Brain pericyte (primary cell): ENCODE measurements at regions not wholly inside any gene's neighbourhood (a gene's known extent, or its start where the extent isn't known, plus 50 kb on each side); places are given as distances from the start of the nearest gene placed in this dataset.

Experiments
- DNase-seq: peaks from one replicate; pipeline ENCODE4 v3.0.0-alpha.2; 2012; ENCODE audit warnings: low read depth, low spot score

DNA sequence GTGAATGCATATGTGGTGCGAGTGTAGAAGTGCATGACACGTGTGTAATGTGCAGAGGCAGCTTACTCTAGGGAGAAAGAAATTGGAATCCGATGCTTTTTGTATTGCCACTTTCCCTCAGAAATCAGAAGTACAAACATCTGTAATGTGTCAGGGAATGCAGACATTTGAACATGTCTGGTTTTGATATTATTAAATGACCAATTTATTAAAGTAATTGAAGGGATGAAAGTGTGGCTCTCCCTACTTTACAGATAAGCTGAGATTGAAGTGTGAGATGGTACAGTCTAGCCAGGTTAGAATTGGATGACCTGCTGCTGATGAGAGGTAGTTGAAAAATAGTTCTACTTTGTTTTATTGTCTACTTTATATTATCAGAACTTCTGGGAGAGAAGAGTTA is 74.5 kb upstream of the NT5C1B start:
- no peak for DNase-seq

DNA sequence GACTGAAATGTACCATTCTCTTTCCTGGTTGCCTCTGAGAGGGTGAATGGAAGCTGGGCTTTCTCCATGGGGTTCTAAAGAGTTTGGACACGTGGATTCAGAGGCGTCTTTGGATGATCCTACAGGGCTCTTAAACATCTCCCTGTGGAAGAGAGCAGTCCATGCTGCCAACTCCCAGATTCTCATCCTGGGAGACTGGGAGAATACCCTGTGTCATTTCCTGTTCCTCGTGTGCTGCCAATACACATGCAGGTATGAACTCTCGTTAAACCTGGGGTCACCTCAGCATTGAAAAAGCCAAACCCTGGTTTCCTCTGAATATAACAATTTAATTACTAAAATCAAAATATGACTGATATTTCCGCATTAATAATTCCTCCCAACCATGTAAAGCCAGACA is 73.3 kb upstream of the NT5C1B start:
- DNase-seq: no peak

DNA sequence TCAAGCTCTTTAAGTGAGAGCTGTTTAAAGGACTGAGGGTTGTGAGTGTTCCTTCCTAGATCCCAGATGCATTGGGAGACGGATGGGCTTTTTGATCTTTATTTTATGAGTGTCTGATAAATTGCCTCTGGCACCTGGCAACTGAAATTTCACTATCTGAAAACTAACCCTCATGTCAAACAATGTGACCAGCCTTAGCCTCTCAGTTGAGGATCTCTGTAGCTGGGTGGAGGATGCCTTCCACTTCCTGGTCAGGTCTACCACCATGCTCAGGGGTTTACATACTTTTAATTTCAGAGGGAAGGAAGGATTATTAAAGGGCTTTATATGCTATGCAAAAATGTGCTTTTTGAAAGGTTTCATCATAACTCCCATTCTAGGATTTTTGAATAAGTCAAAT is 70.5 kb upstream of the NT5C1B start:
- DNase-seq: no peak

DNA sequence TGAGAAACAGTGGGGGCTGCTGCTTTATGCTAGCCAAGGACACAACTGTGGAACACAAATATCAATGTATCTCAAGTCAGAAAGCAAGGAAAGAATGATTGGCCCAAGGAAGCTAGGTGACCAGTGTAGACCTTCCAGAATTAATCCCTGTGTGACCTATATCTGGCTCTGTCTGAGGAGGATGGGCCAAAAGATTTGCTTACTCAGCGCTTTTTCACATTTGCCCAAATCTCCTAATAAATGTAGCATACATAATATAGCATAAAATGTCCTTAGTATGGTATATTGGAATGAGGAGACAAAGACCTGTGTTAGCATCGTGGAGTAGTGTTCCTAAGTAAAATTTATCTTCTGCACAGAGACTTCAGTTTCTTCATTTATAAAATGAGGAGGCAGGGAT is 66.7 kb upstream of the NT5C1B start:
- no peak for DNase-seq

DNA sequence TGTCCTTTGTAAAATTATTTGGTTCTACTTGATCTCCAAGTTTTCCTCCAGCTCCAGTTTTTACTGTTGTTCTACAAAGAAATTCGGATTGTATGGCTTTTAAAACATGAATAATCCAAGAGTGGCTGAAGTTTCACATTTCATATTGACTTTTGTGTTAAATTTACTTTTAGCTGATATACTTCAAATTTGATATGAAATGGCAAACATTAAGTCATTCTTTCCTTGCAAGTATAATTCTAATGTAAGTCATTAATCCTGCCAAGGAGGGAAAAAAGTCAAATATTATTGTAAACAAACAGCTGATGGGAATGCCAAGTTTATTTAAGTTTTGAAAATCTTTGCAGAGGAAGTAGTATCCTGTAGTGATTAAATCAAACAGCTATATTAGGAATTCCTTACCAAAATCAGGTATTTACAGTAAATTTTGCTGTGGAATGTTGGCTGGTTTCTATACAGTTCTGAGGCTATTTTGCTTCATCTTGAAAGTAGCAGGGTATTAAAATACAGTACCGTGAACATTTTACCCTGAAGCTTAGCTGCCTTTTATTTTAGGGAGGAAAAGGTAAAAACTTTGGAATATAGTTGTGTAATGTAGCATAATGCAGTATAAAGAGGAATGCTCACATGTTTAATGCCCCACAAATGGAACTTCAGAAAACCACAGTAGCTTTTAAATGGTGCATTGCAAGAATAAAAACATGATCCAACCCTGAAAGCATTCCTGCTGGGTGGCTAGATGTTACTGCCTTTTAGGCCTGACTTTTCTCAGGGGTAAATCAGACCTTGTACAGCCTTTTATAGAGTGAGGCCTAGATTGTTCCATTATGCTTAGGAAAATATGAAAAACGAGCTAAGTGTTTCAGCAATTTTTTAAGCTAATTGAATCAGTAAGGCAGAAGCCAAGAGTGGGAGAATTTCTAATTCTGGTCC is 62.7 kb upstream of the NT5C1B start:
- DNase-seq: no peak

DNA sequence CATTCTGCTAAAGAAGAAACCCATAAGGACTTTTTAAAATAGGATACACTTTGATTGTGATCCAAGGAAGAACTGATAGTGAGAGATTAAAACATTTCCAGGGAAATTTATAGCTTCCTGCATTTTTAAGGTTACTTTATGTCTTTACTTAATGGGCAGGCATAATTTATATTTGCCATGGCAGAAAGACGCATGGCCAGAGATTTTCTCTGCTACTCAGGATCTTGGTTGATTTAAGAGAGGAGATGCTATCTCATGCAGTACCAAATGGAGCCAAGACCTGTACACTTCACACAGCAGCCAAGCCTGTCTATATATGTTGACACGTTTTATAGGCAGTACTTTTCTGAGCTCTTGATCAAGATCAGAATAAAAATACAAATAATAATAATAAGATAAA is 60.9 kb upstream of the NT5C1B start:
- DNase-seq: no peak

DNA sequence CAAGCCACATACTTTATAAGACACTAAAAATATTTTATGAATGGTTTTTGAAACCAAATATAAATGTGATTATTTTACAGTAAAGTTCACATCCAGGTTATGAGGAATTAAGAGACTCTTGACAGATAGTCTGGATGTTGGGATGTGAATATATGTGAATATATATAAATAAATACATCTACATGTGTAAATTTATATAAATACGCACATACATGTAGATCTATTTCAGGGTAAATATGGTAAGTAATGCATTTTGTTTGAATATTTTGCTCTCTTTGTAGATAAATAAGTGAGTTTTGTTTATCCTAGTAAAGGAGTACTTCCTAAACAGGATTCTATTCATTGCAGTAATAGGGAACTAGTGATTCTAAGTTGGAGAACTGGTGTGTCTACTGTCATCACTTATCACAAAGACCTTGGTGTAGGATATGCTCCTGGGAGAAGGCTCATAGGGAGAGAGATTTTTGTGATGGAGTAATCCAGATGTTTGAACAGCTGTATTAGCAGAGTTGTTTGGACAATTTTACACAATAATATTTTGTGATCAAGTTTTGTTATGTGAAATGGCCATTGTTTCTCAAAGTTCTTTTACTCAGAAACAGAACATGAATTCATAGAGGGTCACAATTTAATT is 60.2 kb upstream of the NT5C1B start:
- no peak for DNase-seq

DNA sequence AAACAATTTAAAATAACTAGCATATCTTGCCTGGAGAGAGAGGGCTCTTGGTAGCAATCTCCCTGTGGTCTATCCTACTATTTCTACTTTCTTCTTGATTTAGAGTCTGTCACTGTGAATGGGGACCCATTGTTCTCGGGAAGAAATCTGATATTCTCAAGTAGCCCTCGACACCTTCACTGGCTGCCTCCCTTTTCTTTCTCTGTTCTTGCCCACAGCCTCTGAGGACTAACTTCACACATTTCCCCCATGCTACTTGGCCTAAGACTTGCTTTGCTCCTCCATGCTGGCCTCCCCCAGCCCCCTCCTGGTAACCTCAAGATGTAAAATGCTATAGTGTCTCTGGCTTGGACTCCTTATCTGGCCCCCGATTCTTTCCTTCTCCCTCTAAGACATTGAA is 58.8 kb upstream of the NT5C1B start:
- no peak for DNase-seq

DNA sequence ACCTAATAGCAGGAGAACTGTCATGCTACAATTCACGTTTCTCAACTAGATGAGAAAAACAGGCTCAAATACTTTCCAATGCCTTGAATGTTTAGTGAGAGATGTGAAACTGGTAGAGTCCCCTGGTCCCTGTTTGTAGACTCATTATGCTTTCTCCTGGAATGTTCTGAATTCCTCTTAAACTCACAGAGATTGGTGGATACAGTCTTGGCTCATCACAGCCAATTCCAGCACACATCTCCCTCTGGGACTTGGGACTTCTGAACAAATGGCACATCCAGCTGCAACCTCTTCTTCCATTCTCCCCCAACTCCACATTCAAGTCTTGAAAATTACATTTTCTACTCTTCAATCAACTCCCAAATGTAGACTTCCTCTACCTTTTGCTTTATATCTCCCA is 58.4 kb upstream of the NT5C1B start:
- DNase-seq: no peak

DNA sequence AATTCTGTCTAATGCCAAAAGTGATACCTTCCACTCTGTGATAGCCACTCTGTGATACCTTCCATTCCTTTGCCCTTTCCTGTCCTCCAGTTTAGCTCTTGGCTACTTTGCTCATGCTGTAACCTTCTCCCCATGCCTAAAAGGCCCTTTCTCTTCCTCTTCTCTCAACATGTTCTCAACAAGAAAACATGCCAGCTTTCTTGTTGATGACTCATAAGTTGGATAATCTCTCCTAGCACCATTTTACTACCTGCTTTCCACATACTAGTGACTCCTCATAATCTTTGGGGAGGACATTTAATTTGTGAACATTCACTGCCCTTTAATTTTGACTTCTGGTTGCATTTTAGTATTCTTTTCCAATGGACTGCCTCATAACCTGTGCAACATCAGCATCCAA is 55.9 kb upstream of the NT5C1B start:
- no peak for DNase-seq

DNA sequence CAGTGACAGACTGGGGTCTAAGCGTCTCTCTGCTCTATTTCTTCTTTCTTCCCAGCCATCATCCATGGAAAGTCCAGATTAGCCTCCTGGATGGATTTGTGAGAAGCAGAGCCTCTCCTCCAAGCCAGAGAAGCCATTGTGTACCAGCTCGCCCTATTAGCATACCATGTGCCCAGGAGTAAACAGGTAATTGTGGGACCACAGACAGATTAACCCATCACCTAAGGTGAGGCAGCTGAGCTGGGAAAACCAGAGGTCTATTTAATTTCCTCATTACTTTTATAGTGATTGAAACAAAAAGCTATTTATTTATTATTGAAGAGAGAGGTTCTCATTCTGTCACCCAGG is 54.7 kb upstream of the NT5C1B start:
- DNase-seq: no peak

DNA sequence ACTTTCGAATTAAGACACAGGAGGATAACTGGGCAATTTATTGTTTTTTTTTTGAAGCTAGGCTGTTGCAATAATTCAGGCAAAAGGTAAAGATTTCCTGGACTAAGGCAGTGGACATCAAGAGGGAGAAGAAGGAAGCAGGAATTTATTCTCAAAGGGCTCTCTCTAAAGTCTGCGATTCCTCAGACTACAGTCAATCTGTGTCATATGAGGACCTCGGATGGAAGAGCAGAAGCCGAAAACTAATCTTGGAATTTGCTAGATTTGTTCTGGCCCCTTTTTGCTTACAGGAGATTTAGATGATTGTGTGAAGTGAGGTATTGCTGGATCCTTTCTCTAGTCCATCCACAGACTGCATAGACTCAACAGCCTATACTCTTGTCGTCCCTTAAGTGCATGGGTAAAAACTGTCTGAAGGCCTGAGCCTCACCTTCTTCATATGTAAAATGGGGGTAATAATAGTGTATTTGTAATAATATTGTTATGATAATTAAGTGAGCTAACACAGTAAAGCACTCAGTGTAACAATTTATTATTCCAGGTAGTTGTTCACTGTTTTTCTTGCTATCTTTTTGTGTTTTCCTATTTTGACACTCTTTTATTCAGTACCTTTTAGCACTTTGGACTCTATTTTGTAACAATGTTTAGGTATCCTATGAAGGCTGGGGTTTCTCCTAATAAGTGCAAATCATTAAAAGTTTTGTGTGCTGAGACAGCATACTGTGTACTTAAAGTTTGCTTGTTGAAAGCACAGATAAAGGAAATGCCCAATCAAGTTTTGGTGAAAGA is 54.2 kb upstream of the NT5C1B start:
- DNase-seq: no peak

DNA sequence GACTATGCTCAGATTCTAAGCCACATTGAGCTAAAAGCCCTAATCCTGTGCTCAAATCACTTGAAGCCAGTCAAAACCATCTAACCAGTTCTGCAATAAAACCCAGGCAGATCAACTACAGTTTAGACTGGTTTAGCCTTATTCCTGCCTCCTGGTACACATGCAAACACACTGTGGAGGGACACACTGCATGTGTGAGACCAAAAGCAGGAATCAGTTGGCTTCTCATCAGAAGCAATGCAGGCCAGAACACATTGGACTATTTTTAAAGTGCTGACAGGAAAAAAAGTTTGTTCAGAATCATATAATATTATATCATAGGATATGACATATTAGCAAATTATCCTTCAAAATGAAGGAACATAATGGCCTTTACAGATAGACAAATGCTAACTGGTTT is 52.5 kb upstream of the NT5C1B start:
- no peak for DNase-seq

DNA sequence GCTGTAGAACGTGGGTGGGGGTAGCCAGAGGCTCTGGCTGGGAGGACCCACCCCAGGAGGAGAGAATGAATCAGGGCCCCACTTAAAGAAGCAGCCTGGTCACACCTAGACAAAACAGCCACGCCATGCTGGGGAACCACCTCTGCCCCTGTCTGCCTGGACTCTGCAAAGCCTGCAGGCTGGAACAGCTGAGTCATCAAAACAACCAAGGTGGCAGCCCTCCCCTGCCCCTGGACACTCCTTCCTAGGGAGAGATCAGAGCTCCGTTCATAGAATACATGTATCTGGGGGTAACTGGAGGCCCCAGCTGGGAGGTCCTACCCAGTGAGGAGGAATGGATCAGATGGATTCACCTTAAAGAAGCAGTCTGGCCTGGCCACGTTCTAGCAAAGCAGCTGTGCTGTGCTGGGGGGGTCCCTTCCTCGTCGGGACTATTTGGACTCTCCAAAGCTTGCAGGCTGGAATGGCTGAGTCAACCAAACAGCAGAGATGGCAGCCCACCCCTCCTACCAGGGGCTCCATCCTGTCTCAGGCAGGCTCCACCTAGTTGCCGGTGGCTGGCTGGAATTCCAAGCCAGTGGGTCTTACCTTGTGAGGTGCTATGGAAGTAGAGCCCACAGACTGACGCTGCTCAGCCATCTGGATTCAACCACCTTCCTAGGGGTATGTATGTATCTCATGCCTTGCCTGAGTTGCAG is 50.5 kb upstream of the NT5C1B start:
- DNase-seq: no peak
